Adipocyte (in vitro differentiated cells): ENCODE measurements at regions not wholly inside any gene's neighbourhood (a gene's known extent, or its start where the extent isn't known, plus 50 kb on each side); places are given as distances from the start of the nearest gene placed in this dataset.

Experiments used
- DNase-seq: peaks from one replicate; pipeline ENCODE4 v3.0.0-alpha.2; 2015; ENCODE audit warnings: low read depth
- H3K27me3 ChIP-seq: replicated peaks from 2 replicates; pipeline ENCODE4 v1.7.0; 2013; ENCODE audit warnings: mild to moderate bottlenecking, low read length, moderate library complexity; ENCODE audit not compliant: control insufficient read depth, insufficient read depth
- H3K36me3 ChIP-seq: 2 replicates; pipeline ENCODE4 v1.7.0; 2013; ENCODE audit warnings: low read length, mild to moderate bottlenecking, moderate library complexity; ENCODE audit not compliant: control insufficient read depth, insufficient read depth, severe bottlenecking
- H3K4me1 ChIP-seq: 2 replicates; pipeline ENCODE4 v1.7.0; 2013; ENCODE audit warnings: mild to moderate bottlenecking, low read length, moderate library complexity; ENCODE audit not compliant: control insufficient read depth, insufficient read depth
- H3K4me3 ChIP-seq: 2 replicates; pipeline ENCODE4 v1.7.0; 2013; ENCODE audit warnings: mild to moderate bottlenecking, low read length, moderate library complexity
- H3K9ac ChIP-seq: 2 replicates; pipeline ENCODE4 v1.7.0; 2013; ENCODE audit warnings: mild to moderate bottlenecking, low read length, moderate library complexity
- H3K9me3 ChIP-seq: 2 replicates; pipeline ENCODE4 v1.7.0; 2013; ENCODE audit warnings: mild to moderate bottlenecking, low read length, moderate library complexity; ENCODE audit not compliant: control insufficient read depth

GRCh38 chr1:208763971-208764370 lies 519.8 kb upstream of the PLXNA2 start:
- no peaks in the 10 kb centered on the region for H3K36me3 ChIP-seq
- H3K9ac ChIP-seq: no peak overlapping the region
- peaks cover 3% of the 10 kb centered on the region for H3K27me3 ChIP-seq
- no peak overlapping the region for H3K4me3 ChIP-seq
- H3K9me3 ChIP-seq: no peaks in the 10 kb centered on the region
- H3K4me1 ChIP-seq: no peaks in the 10 kb centered on the region
- no peak for DNase-seq

- peaks cover 3% of the 10 kb centered on the region for H3K27me3 ChIP-seq
- DNase-seq: no peak
- H3K9me3 ChIP-seq: no peaks in the 10 kb centered on the region
Observed at GRCh38 chr1:208766832-208767231, 522.6 kb upstream of the PLXNA2 start.

GRCh38 chr1:208767816-208768215 lies 523.6 kb upstream of the PLXNA2 start:
- Histone ChIP-seq H3K36me3 (no peaks in the 10 kb centered on the region), H3K9me3 (no peaks in the 10 kb centered on the region), H3K4me3 (no peak overlapping the region), H3K9ac (no peak overlapping the region), H3K4me1 (no peaks in the 10 kb centered on the region), H3K27me3 (peaks cover 3% of the 10 kb centered on the region)
- no peak for DNase-seq

More at GRCh38 chr1:208766832-208767231, 522.6 kb upstream of the PLXNA2 start:
- H3K4me3 ChIP-seq: no peak overlapping the region
- no peaks in the 10 kb centered on the region for H3K36me3 ChIP-seq
- H3K4me1 ChIP-seq: no peaks in the 10 kb centered on the region
- no peak overlapping the region for H3K9ac ChIP-seq

- H3K9me3 ChIP-seq: peaks cover 3% of the 10 kb centered on the region
- no peaks in the 10 kb centered on the region for H3K36me3 ChIP-seq
- H3K27me3 ChIP-seq: peaks cover 3% of the 10 kb centered on the region
- H3K4me1 ChIP-seq: no peaks in the 10 kb centered on the region
- DNase-seq: no peak
- no peak overlapping the region for H3K9ac ChIP-seq
- H3K4me3 ChIP-seq: no peak overlapping the region
Observed at GRCh38 chr1:208772891-208773290, 528.7 kb upstream of the PLXNA2 start.

- Histone ChIP-seq H3K4me1 (no peaks in the 10 kb centered on the region), H3K9me3 (peaks cover 6% of the 10 kb centered on the region), H3K9ac (no peak overlapping the region), H3K4me3 (no peak overlapping the region), H3K36me3 (no peaks in the 10 kb centered on the region), H3K27me3 (peaks cover 3% of the 10 kb centered on the region)
- DNase-seq: no peak
Observed at GRCh38 chr1:208775841-208776240, 531.7 kb upstream of the PLXNA2 start.

- no peak for DNase-seq
- Histone ChIP-seq H3K9me3 (peaks cover 7% of the 10 kb centered on the region), H3K36me3 (no peaks in the 10 kb centered on the region), H3K4me3 (no peak overlapping the region), H3K4me1 (no peaks in the 10 kb centered on the region), H3K27me3 (peaks cover 12% of the 10 kb centered on the region), H3K9ac (no peak overlapping the region)
Observed at GRCh38 chr1:208778417-208778816, 534.2 kb upstream of the PLXNA2 start.

GRCh38 chr1:208781391-208782045 lies 537.3 kb upstream of the PLXNA2 start:
- Histone ChIP-seq H3K9ac (no peak overlapping the region), H3K4me3 (no peak overlapping the region), H3K9me3 (peaks cover 7% of the 10 kb centered on the region), H3K4me1 (no peaks in the 10 kb centered on the region), H3K36me3 (no peaks in the 10 kb centered on the region), H3K27me3 (peaks cover 10% of the 10 kb centered on the region)
- DNase-seq: no peak

- Histone ChIP-seq H3K36me3 (no peaks in the 10 kb centered on the region), H3K4me3 (no peak overlapping the region), H3K27me3 (peaks cover 9% of the 10 kb centered on the region), H3K9me3 (peaks cover 7% of the 10 kb centered on the region), H3K4me1 (no peaks in the 10 kb centered on the region), H3K9ac (no peak overlapping the region)
- no peak for DNase-seq
Observed at GRCh38 chr1:208782186-208782585, 538.0 kb upstream of the PLXNA2 start.

- Histone ChIP-seq H3K4me1 (no peaks in the 10 kb centered on the region), H3K9me3 (peaks cover 3% of the 10 kb centered on the region), H3K27me3 (peaks cover 9% of the 10 kb centered on the region), H3K9ac (no peak overlapping the region), H3K4me3 (no peak overlapping the region), H3K36me3 (no peaks in the 10 kb centered on the region)
- DNase-seq: no peak
Observed at GRCh38 chr1:208785629-208786028, 541.4 kb upstream of the PLXNA2 start.

GRCh38 chr1:208787219-208787618 lies 543.0 kb upstream of the PLXNA2 start:
- no peak for DNase-seq

GRCh38 chr1:208788013-208788540 lies 543.9 kb upstream of the PLXNA2 start:
- H3K4me1 ChIP-seq: no peaks in the 10 kb centered on the region
- no peaks in the 10 kb centered on the region for H3K36me3 ChIP-seq
- H3K9ac ChIP-seq: no peak overlapping the region
- no peaks in the 10 kb centered on the region for H3K9me3 ChIP-seq
- peaks cover 3% of the 10 kb centered on the region for H3K27me3 ChIP-seq
- no peak for DNase-seq
- H3K4me3 ChIP-seq: no peak overlapping the region

More at GRCh38 chr1:208787219-208787618, 543.0 kb upstream of the PLXNA2 start:
- Histone ChIP-seq H3K4me1 (no peaks in the 10 kb centered on the region), H3K9ac (no peak overlapping the region), H3K27me3 (peaks cover 6% of the 10 kb centered on the region), H3K9me3 (no peaks in the 10 kb centered on the region), H3K4me3 (no peak overlapping the region), H3K36me3 (no peaks in the 10 kb centered on the region)

- H3K27me3 ChIP-seq: no peaks in the 10 kb centered on the region
Observed at GRCh38 chr1:208791456-208791855, 547.3 kb upstream of the PLXNA2 start.

More at GRCh38 chr1:208791456-208791855, 547.3 kb upstream of the PLXNA2 start:
- no peaks in the 10 kb centered on the region for H3K36me3 ChIP-seq
- no peaks in the 10 kb centered on the region for H3K9me3 ChIP-seq
- no peak for DNase-seq
- H3K4me1 ChIP-seq: no peaks in the 10 kb centered on the region
- H3K9ac ChIP-seq: no peak overlapping the region
- H3K4me3 ChIP-seq: no peak overlapping the region
